ENCODE measurements at regions not wholly inside any gene's neighbourhood (a gene's known extent, or its start where the extent isn't known, plus 50 kb on each side); places are given as distances from the start of the nearest gene placed in this dataset.

DNA sequence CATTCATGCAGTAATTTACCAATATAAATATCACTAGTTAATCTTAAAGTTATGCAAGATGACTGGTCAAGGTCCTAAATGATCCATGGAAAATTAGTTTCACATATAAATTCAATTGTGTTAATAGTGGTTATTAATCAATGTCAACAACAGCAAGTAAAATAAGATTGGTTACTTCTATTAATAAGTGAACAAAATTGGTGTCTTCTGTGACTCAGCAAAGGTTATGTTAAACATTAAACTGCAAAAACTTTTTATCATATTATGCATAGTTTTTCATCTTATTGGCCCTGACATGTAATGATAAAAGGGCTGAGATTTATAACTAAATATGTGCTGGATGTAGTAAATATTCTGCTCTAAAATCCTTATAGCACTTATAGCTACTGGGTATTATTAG is 359.0 kb upstream of the UBE2E3 start:
- no peak overlapping the region for H3K56ac ChIP-seq (ENCODE audit: insufficient read length, low read depth, low read length)
- no peak overlapping the region for H3K27ac Mint-ChIP-seq
- no peak overlapping the region for H3K18ac ChIP-seq (ENCODE audit: insufficient read length, low read depth, low read length)
- H3K9me3 ChIP-seq (ENCODE audit: control insufficient read depth, low read depth, low read length), result no peaks in the 10 kb centered on the region
- no peak overlapping the region for H2AK5ac ChIP-seq (ENCODE audit: insufficient read length, low read length)
- no peak overlapping the region for H3T11ph ChIP-seq (ENCODE audit: low read length)
- H4K91ac ChIP-seq (ENCODE audit: insufficient read length, low read depth, low read length), result no peak overlapping the region
- no peaks in the 10 kb centered on the region for H3K27me3 ChIP-seq (ENCODE audit: insufficient read depth, low read length)
- no peak overlapping the region for H2BK15ac ChIP-seq (ENCODE audit: low read depth, low read length)
- H2BK20ac ChIP-seq (ENCODE audit: low read depth, low read length, poor library complexity, severe bottlenecking), result no peak overlapping the region
- H2BK12ac ChIP-seq (ENCODE audit: insufficient read length, low read depth, low read length), result no peak overlapping the region
- no peak overlapping the region for H2AFZ ChIP-seq (ENCODE audit: low read length)
- no peak overlapping the region for H3K4ac ChIP-seq (ENCODE audit: low read depth, low read length)
- H3K23me2 ChIP-seq (ENCODE audit: insufficient read length, low read depth, low read length, poor library complexity, severe bottlenecking), result no peaks in the 10 kb centered on the region
- no peak overlapping the region for H3K23ac ChIP-seq (ENCODE audit: insufficient read length, low read depth, low read length)
- no peaks in the 10 kb centered on the region for H3K4me1 Mint-ChIP-seq
- H2BK120ac ChIP-seq (ENCODE audit: low read depth, low read length, poor library complexity, severe bottlenecking), result no peak overlapping the region
- H3K27me3 Mint-ChIP-seq (ENCODE audit: low read depth), result no peaks in the 10 kb centered on the region
- H3K79me2 ChIP-seq (ENCODE audit: insufficient read depth, low read length), result no peaks in the 10 kb centered on the region
- no peak overlapping the region for H4K8ac ChIP-seq (replicated peaks; ENCODE audit: insufficient read length, low read depth, low read length)
- H3K14ac ChIP-seq (ENCODE audit: insufficient read depth, low read length), result no peak overlapping the region
- no peaks in the 10 kb centered on the region for H3K4me1 ChIP-seq (ENCODE audit: insufficient read depth, low read length)
- peaks cover 0 to 2% (median 0%) of the 10 kb centered on the region in 3 experiments; a peak in 1 of 7 replicates for H3K36me3 Mint-ChIP-seq (ENCODE audit: insufficient read depth in 1 of 3, low read depth in 3 of 3)
- TF ChIP-seq, protein P1, sequence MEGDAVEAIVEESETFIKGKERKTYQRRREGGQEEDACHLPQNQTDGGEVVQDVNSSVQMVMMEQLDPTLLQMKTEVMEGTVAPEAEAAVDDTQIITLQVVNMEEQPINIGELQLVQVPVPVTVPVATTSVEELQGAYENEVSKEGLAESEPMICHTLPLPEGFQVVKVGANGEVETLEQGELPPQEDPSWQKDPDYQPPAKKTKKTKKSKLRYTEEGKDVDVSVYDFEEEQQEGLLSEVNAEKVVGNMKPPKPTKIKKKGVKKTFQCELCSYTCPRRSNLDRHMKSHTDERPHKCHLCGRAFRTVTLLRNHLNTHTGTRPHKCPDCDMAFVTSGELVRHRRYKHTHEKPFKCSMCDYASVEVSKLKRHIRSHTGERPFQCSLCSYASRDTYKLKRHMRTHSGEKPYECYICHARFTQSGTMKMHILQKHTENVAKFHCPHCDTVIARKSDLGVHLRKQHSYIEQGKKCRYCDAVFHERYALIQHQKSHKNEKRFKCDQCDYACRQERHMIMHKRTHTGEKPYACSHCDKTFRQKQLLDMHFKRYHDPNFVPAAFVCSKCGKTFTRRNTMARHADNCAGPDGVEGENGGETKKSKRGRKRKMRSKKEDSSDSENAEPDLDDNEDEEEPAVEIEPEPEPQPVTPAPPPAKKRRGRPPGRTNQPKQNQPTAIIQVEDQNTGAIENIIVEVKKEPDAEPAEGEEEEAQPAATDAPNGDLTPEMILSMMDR (conservative IDR thresholded peaks at IDR 0.05), result no peak
- no peak overlapping the region for H3K9ac ChIP-seq (ENCODE audit: extremely low read depth, insufficient read length, low read length)
- no peak overlapping the region for H3K27ac ChIP-seq (ENCODE audit: insufficient read length, low read depth, low read length)
- H3K4me3 Mint-ChIP-seq, result no peak overlapping the region
- H3K9me3 Mint-ChIP-seq, result peaks cover 0 to 2% of the 10 kb centered on the region in 2 experiments; a peak in 3 of 5 replicates
- H4K5ac ChIP-seq (ENCODE audit: insufficient read length, low read depth, low read length), result no peak overlapping the region
- H2BK5ac ChIP-seq (ENCODE audit: insufficient read length, low read length), result no peak overlapping the region
- no peak for DNase-seq
- no peaks in the 10 kb centered on the region for H4K20me1 ChIP-seq (ENCODE audit: control insufficient read depth, insufficient read depth, insufficient read length)
- no peak overlapping the region for H3K4me2 ChIP-seq (ENCODE audit: insufficient read depth, insufficient read length, low read length)
- H3K79me1 ChIP-seq (ENCODE audit: insufficient read depth, low read depth, low read length, poor library complexity, severe bottlenecking), result no peaks in the 10 kb centered on the region

Measured in H9 (cell line).